ENCODE measurements at regions not wholly inside any gene's neighbourhood (a gene's known extent, or its start where the extent isn't known, plus 50 kb on each side); places are given as distances from the start of the nearest gene placed in this dataset.
A peak's percentile ranks its signal among the peaks of the same experiment; 100 is the strongest.

- Mint-ChIP-seq H3K4me1 (peaks cover 18% of the 10 kb centered on the region), H3K4me3 (no peak overlapping the region), H3K36me3 (ENCODE audit: low read depth) (no peaks in the 10 kb centered on the region), H3K27me3 (ENCODE audit: low read depth) (peaks cover 4% of the 10 kb centered on the region), H3K9me3 (peaks cover 4% of the 10 kb centered on the region), H3K27ac (peak overlapping the region; percentile 84 to 95 (median 91))
- TF ChIP-seq, protein P1, sequence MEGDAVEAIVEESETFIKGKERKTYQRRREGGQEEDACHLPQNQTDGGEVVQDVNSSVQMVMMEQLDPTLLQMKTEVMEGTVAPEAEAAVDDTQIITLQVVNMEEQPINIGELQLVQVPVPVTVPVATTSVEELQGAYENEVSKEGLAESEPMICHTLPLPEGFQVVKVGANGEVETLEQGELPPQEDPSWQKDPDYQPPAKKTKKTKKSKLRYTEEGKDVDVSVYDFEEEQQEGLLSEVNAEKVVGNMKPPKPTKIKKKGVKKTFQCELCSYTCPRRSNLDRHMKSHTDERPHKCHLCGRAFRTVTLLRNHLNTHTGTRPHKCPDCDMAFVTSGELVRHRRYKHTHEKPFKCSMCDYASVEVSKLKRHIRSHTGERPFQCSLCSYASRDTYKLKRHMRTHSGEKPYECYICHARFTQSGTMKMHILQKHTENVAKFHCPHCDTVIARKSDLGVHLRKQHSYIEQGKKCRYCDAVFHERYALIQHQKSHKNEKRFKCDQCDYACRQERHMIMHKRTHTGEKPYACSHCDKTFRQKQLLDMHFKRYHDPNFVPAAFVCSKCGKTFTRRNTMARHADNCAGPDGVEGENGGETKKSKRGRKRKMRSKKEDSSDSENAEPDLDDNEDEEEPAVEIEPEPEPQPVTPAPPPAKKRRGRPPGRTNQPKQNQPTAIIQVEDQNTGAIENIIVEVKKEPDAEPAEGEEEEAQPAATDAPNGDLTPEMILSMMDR (IDR thresholded peaks at IDR 0.05; ENCODE audit: unreplicated experiment in 3 of 3): no peak
Observed at GRCh38 chr6:6942091-6942490, 165.7 kb upstream of the RREB1 start.

GRCh38 chr6:6942831-6943230 lies 164.9 kb upstream of the RREB1 start:
- Mint-ChIP-seq H3K4me3 (peak overlapping the region; percentile 4 to 17 (median 15)), H3K27ac (peak overlapping the region; percentile 84 to 95 (median 91)), H3K27me3 (ENCODE audit: low read depth) (peaks cover 4% of the 10 kb centered on the region), H3K9me3 (peaks cover 4% of the 10 kb centered on the region), H3K4me1 (peaks cover 18% of the 10 kb centered on the region), H3K36me3 (ENCODE audit: low read depth) (no peaks in the 10 kb centered on the region)
- TF ChIP-seq, protein P1 (IDR thresholded peaks at IDR 0.05; ENCODE audit: unreplicated experiment in 3 of 3): no peak

- peak overlapping the region; percentile 84 to 95 (median 91) for H3K27ac Mint-ChIP-seq
- H3K36me3 Mint-ChIP-seq (ENCODE audit: low read depth): no peaks in the 10 kb centered on the region
- H3K27me3 Mint-ChIP-seq (ENCODE audit: low read depth): peaks cover 4% of the 10 kb centered on the region
- TF ChIP-seq, protein P1 (IDR thresholded peaks at IDR 0.05; ENCODE audit: unreplicated experiment in 3 of 3): no peak
- H3K9me3 Mint-ChIP-seq: peaks cover 4% of the 10 kb centered on the region
- H3K4me3 Mint-ChIP-seq: no peak overlapping the region
- H3K4me1 Mint-ChIP-seq: peaks cover 18% of the 10 kb centered on the region
Observed at GRCh38 chr6:6943421-6943820, 164.3 kb upstream of the RREB1 start.

- Mint-ChIP-seq H3K9me3 (peaks cover 16% of the 10 kb centered on the region), H3K27ac (peak overlapping the region; percentile 0 to 29 (median 1)), H3K4me3 (no peak overlapping the region), H3K27me3 (ENCODE audit: low read depth) (peaks cover 4% of the 10 kb centered on the region), H3K36me3 (ENCODE audit: low read depth) (peaks cover 3% of the 10 kb centered on the region), H3K4me1 (peaks cover 18% of the 10 kb centered on the region)
- TF ChIP-seq, protein P1 (IDR thresholded peaks at IDR 0.05; ENCODE audit: unreplicated experiment in 3 of 3): no peak
Observed at GRCh38 chr6:6946206-6947155, 161.3 kb upstream of the RREB1 start.

DNA sequence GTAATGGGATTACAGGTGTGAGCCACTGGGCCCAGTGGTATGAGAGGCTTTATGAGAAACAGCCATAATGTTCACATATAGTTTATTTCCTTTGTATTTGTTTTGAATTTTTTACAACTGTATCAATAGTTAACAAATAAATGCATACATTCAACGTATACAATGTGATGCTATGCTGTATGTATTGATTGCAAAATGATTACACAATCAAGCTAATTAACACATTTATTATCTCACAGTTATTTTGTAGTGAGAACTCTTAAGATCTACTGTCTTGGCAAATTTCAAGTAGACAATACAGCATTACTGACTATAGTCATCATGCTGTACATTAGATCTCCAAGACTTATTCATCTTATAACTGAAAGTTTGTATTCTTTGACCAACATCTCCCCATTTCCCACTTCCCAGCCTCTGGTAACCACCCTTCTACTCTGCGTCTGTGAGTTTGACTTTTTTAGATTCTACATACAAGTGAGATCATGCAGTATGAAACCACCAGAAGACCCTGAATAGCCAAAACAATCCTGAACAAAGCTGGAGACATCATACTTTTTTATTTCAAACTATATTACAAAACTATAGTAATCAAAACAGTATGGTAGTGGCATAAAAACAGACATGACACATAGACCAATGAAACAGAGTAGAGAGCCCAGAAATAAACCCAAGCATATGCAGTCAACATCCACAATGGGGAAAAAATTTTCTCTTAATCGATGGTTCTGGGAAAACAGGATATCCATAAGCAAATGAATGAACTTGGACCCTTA lies 157.2 kb upstream of the RREB1 start:
- Mint-ChIP-seq H3K9me3 (peaks cover 30% of the 10 kb centered on the region), H3K36me3 (ENCODE audit: low read depth) (peaks cover 3% of the 10 kb centered on the region), H3K27ac (no peak overlapping the region), H3K4me3 (no peak overlapping the region), H3K4me1 (peaks cover 3% of the 10 kb centered on the region), H3K27me3 (ENCODE audit: low read depth) (no peaks in the 10 kb centered on the region)
- TF ChIP-seq, protein P1 (IDR thresholded peaks at IDR 0.05; ENCODE audit: unreplicated experiment in 3 of 3): no peak
